Suprapubic skin (tissue), 4 donors: ENCODE measurements at regions not wholly inside any gene's neighbourhood (a gene's known extent, or its start where the extent isn't known, plus 50 kb on each side); places are given as distances from the start of the nearest gene placed in this dataset.

ENCODE experiments used
- DNase-seq, 2 donors: peaks; one replicate each; pipeline ENCODE4 v3.0.0-alpha.2; 2019; ENCODE audit warnings: low spot score in 2 of 2
- H3K27ac ChIP-seq: fragments of 200-600 bp; sonication (generic); one replicate; pipeline ENCODE4 v1.5.1; 2019
- H3K27me3 ChIP-seq: fragments of 200-600 bp; sonication (generic); one replicate; pipeline ENCODE4 v1.5.1; 2019
- H3K36me3 ChIP-seq: fragments of 200-600 bp; sonication (generic); one replicate; pipeline ENCODE4 v1.5.1; 2019
- H3K4me1 ChIP-seq: fragments of 200-600 bp; sonication (generic); one replicate; pipeline ENCODE4 v1.5.1; 2019
- H3K4me3 ChIP-seq: fragments of 200-600 bp; sonication (generic); one replicate; pipeline ENCODE4 v1.5.1; 2019; ENCODE audit warnings: mild to moderate bottlenecking
- H3K9me3 ChIP-seq: fragments of 200-600 bp; sonication (generic); one replicate; pipeline ENCODE4 v1.5.1; 2019
- EP300 ChIP-seq: sonication (generic); formaldehyde crosslinking; IDR thresholded peaks from one replicate; pipeline ENCODE4 v1.6.1; 2017; ENCODE audit warnings: antibody characterized with exemption
- POLR2A ChIP-seq, 2 donors: fragments of 450-650 bp; IDR thresholded peaks; one replicate each; pipeline ENCODE4 v1.6.1; 2017; ENCODE audit warnings: antibody characterized with exemption in 2 of 2, mild to moderate bottlenecking in 2 of 2, moderate library complexity in 2 of 2
- POLR2AphosphoS5 ChIP-seq, 3 donors: sonication (generic); formaldehyde crosslinking; IDR thresholded peaks; one replicate each; pipeline ENCODE4 v1.6.1; 2017; ENCODE audit warnings: antibody characterized with exemption in 3 of 3
- WGBS: methylation state at CpG from one replicate; pipeline ENCODE4 v1.1.5; 2018; 5-methylcytosine and 5-hydroxymethylcytosine counted together
- TF ChIP-seq, protein P1 (sequence below), 2 donors: fragments of 200-600 bp in 1 of 2; fragments of 450-650 bp in 1 of 2; sonication (generic) in 1 of 2; IDR thresholded peaks; one replicate each; pipeline ENCODE4 v1.5.1; 2016 to 2019; ENCODE audit warnings: antibody characterized with exemption in 2 of 2, mild to moderate bottlenecking in 1 of 2, moderate library complexity in 1 of 2

DNA sequence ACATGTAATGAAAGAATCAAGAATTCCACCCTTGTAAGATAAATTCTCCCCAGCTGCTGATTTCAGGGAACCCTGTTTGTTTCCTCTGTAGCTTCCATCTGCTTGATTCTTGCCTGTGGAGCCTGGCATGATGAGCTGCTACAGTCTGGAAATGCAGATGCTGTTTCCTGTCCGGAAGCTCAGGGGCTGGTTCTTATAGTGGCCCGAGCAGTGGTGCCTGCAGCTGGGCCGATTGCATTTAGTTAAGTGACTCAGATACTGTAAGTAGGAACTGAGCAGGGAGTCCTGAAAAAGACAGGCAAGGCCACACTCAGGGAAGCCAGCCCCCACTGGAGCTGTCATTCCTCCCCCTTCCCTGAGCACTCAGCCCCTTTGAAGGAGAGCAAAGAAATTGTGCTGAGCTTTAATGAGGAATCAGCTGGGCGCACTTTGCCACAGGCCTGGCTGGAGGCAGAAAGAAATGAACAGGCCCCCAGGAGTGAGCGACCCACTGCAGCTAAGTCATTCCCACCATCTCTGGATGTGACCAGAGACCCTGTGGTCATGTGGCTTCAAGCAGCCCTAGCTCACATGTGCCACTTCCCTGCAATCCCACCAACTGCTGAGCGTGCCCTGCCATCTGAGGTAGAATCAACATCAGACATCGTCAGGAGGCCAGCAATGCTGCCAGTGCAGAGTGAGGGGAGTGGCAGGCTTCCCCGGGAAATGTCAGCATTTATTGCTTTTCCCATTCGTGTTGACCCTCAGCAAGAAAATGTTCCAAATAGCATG is 206.0 kb upstream of the WWC1 start:
- no peak for TF ChIP-seq POLR2A (IDR thresholded peaks at IDR 0.05)
- TF ChIP-seq POLR2AphosphoS5 (IDR thresholded peaks at IDR 0.05) = no peak
- no peak for TF ChIP-seq EP300
- TF ChIP-seq, protein P1, sequence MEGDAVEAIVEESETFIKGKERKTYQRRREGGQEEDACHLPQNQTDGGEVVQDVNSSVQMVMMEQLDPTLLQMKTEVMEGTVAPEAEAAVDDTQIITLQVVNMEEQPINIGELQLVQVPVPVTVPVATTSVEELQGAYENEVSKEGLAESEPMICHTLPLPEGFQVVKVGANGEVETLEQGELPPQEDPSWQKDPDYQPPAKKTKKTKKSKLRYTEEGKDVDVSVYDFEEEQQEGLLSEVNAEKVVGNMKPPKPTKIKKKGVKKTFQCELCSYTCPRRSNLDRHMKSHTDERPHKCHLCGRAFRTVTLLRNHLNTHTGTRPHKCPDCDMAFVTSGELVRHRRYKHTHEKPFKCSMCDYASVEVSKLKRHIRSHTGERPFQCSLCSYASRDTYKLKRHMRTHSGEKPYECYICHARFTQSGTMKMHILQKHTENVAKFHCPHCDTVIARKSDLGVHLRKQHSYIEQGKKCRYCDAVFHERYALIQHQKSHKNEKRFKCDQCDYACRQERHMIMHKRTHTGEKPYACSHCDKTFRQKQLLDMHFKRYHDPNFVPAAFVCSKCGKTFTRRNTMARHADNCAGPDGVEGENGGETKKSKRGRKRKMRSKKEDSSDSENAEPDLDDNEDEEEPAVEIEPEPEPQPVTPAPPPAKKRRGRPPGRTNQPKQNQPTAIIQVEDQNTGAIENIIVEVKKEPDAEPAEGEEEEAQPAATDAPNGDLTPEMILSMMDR (IDR thresholded peaks at IDR 0.05) = no peak
- Histone ChIP-seq H3K27me3 (no peaks in the 10 kb centered on the region), H3K4me1 (no peaks in the 10 kb centered on the region), H3K4me3 (no peak overlapping the region), H3K27ac (no peak overlapping the region), H3K9me3 (no peaks in the 10 kb centered on the region), H3K36me3 (no peaks in the 10 kb centered on the region)
- 75% methylated on average over 9 of the region's 9 CpGs for WGBS
- no peak for DNase-seq

GRCh38 chr5:168086104-168086610 is 205.3 kb upstream of the WWC1 start:
- Histone ChIP-seq H3K9me3 (no peaks in the 10 kb centered on the region), H3K27ac (no peak overlapping the region), H3K36me3 (no peaks in the 10 kb centered on the region), H3K27me3 (no peaks in the 10 kb centered on the region), H3K4me1 (no peaks in the 10 kb centered on the region), H3K4me3 (no peak overlapping the region)
- TF ChIP-seq, protein P1 (IDR thresholded peaks at IDR 0.05) = no peak
- TF ChIP-seq POLR2A (IDR thresholded peaks at IDR 0.05) (no peak), POLR2AphosphoS5 (IDR thresholded peaks at IDR 0.05) (no peak), EP300 (no peak)
- WGBS = 49% methylated on average over 11 of the region's 11 CpGs
- no peak for DNase-seq

GRCh38 chr5:168086746-168087145 is 204.7 kb upstream of the WWC1 start:
- no peaks in the 10 kb centered on the region for H3K27me3 ChIP-seq
- no peaks in the 10 kb centered on the region for H3K9me3 ChIP-seq
- TF ChIP-seq, protein P1 (IDR thresholded peaks at IDR 0.05) = no peak
- TF ChIP-seq POLR2A (IDR thresholded peaks at IDR 0.05) (no peak), EP300 (no peak), POLR2AphosphoS5 (IDR thresholded peaks at IDR 0.05) (no peak)
- H3K4me3 ChIP-seq = no peak overlapping the region
- no peak overlapping the region for H3K27ac ChIP-seq
- no peak for DNase-seq
- H3K4me1 ChIP-seq = no peaks in the 10 kb centered on the region
- WGBS = 81% methylated on average over 2 of the region's 2 CpGs
- H3K36me3 ChIP-seq = no peaks in the 10 kb centered on the region

GRCh38 chr5:168088410-168089173 is 202.9 kb upstream of the WWC1 start:
- Histone ChIP-seq H3K27ac (no peak overlapping the region), H3K36me3 (no peaks in the 10 kb centered on the region), H3K4me3 (no peak overlapping the region), H3K4me1 (no peaks in the 10 kb centered on the region), H3K9me3 (no peaks in the 10 kb centered on the region), H3K27me3 (no peaks in the 10 kb centered on the region)
- WGBS = 81% methylated on average over 13 of the region's 13 CpGs
- DNase-seq = no peak
- TF ChIP-seq EP300 = no peak
- no peak for TF ChIP-seq POLR2AphosphoS5 (IDR thresholded peaks at IDR 0.05)
- TF ChIP-seq, protein P1 (IDR thresholded peaks at IDR 0.05) = no peak
- TF ChIP-seq POLR2A (IDR thresholded peaks at IDR 0.05) = no peak
